ENCODE measurements at regions not wholly inside any gene's neighbourhood (a gene's known extent, or its start where the extent isn't known, plus 50 kb on each side); places are given as distances from the start of the nearest gene placed in this dataset.

GRCh38 chr12:60967128-60967527, 1293.1 kb upstream of the USP15 start:
- no peak for DNase-seq (ENCODE audit: low read depth in 3 of 3, low spot score in 2 of 3)

- DNase-seq (ENCODE audit: low read depth in 3 of 3, low spot score in 2 of 3): no peak
These were observed 1282.2 kb upstream of the USP15 start for GRCh38 chr12:60977966-60978365.

- DNase-seq (ENCODE audit: low read depth in 3 of 3, low spot score in 2 of 3): no peak
These were observed 1279.6 kb upstream of the USP15 start for GRCh38 chr12:60980558-60980957.

GRCh38 chr12:60981473-60981872, 1278.7 kb upstream of the USP15 start:
- no peak for DNase-seq (ENCODE audit: low read depth in 3 of 3, low spot score in 2 of 3)

- DNase-seq (ENCODE audit: low read depth in 3 of 3, low spot score in 2 of 3): no peak
These were observed 1268.1 kb upstream of the USP15 start for GRCh38 chr12:60992087-60992486.

- no peak for DNase-seq (ENCODE audit: low read depth in 3 of 3, low spot score in 2 of 3)
These were observed 1264.9 kb upstream of the USP15 start for GRCh38 chr12:60995256-60995825.

- no peak for DNase-seq (ENCODE audit: low read depth in 3 of 3, low spot score in 2 of 3)
These were observed 1262.3 kb upstream of the USP15 start for GRCh38 chr12:60997869-60998378.

- DNase-seq (ENCODE audit: low read depth in 3 of 3, low spot score in 2 of 3): no peak
These were observed 1251.0 kb upstream of the USP15 start for GRCh38 chr12:61009192-61009591.

- no peak for DNase-seq (ENCODE audit: low read depth in 3 of 3, low spot score in 2 of 3)
These were observed 1248.3 kb upstream of the USP15 start for GRCh38 chr12:61011767-61012423.

GRCh38 chr12:61018571-61018970, 1241.6 kb upstream of the USP15 start:
- no peak for DNase-seq (ENCODE audit: low read depth in 3 of 3, low spot score in 2 of 3)

GRCh38 chr12:61023231-61023630, 1237.0 kb upstream of the USP15 start:
- no peak for DNase-seq (ENCODE audit: low read depth in 3 of 3, low spot score in 2 of 3)

- no peak for DNase-seq (ENCODE audit: low read depth in 3 of 3, low spot score in 2 of 3)
These were observed 1230.7 kb upstream of the USP15 start for GRCh38 chr12:61029516-61029915.

- no peak for DNase-seq (ENCODE audit: low read depth in 3 of 3, low spot score in 2 of 3)
These were observed 1222.4 kb upstream of the USP15 start for GRCh38 chr12:61037792-61038191.

- DNase-seq (ENCODE audit: low read depth in 3 of 3, low spot score in 2 of 3): no peak
These were observed 1216.4 kb upstream of the USP15 start for GRCh38 chr12:61043838-61044237.

GRCh38 chr12:61044766-61045165, 1215.4 kb upstream of the USP15 start:
- no peak for DNase-seq (ENCODE audit: low read depth in 3 of 3, low spot score in 2 of 3)

- no peak for DNase-seq (ENCODE audit: low read depth in 3 of 3, low spot score in 2 of 3)
These were observed 1189.4 kb upstream of the USP15 start for GRCh38 chr12:61070640-61071414.

- DNase-seq (ENCODE audit: low read depth in 3 of 3, low spot score in 2 of 3): no peak
These were observed 1187.5 kb upstream of the USP15 start for GRCh38 chr12:61072717-61073116.

- DNase-seq (ENCODE audit: low read depth in 3 of 3, low spot score in 2 of 3): no peak
These were observed 1165.1 kb upstream of the USP15 start for GRCh38 chr12:61095111-61095510.

GRCh38 chr12:61098031-61098580, 1162.1 kb upstream of the USP15 start:
- no peak for DNase-seq (ENCODE audit: low read depth in 3 of 3, low spot score in 2 of 3)

- no peak for DNase-seq (ENCODE audit: low read depth in 3 of 3, low spot score in 2 of 3)
These were observed 1153.1 kb upstream of the USP15 start for GRCh38 chr12:61107118-61107517.

- DNase-seq (ENCODE audit: low read depth in 3 of 3, low spot score in 2 of 3): no peak
These were observed 1149.0 kb upstream of the USP15 start for GRCh38 chr12:61111218-61111617.

All from right renal cortex interstitium (tissue), 3 donors.